AG08396 (cell line): ENCODE measurements at regions not wholly inside any gene's neighbourhood (a gene's known extent, or its start where the extent isn't known, plus 50 kb on each side); places are given as distances from the start of the nearest gene placed in this dataset.

Experiments used
- DNase-seq: peaks from one replicate; pipeline ENCODE4 v3.0.0; 2012; ENCODE audit warnings: low spot score, mixed read lengths

DNA sequence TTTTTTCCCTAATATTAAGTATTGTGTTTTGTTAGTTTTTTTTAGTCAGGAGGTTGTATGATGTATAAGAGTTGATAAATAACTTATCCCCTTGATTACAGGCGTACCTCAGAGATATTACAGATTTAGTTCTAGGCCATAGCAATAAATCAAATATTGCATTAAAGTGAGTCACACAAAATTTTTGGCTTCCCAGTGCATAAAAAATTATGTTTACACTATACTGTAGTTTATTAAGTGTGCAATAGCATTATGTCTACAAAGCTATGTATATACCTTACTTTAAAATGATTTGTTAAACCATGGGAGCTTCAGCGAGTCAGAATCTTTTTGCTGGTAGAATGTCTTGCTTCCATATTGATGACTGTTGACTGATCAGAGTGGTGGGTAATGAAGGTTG is 1180.6 kb upstream of the CDH18 start:
- no peak for DNase-seq

DNA sequence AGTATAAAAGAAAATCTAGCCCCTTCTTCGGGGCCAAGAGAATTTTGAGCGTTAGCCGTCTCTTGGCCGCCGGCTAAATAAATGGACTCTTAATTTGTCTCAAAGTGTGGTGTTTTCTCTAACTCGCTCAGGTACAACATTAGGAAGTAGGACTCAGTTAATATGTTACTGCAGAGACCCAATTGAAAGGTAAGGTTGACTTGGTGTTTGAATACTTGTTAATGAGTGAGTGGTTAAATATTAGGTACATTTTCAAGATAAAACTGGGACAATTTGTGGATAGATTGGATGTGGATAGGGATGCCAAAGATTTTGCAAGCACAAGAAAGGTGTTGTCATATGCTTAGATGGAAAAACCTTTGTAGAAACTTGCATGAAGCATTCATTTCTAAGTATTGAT is 1177.3 kb upstream of the CDH18 start:
- no peak for DNase-seq

DNA sequence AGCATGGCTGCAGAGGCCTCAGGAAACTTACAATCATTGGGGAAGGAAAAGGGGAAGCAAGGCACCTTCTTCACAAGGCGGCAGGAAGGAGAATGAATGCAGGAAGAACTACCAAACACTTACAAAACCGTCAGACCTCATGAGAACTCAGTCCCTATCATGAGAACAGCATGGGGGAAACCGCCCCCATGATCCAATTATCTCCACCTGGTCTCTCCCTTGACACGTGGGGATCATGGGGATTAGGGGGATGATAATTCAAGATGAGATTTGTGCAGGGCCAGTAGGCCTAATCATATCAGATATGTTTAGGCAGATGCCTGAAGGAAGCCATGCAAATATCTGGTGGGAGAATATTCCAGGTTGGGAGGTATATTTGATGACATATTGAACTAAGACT is 1176.4 kb upstream of the CDH18 start:
- DNase-seq: no peak

GRCh38 chr5:21159510-21160059 is 1171.6 kb upstream of the CDH18 start:
- no peak for DNase-seq

GRCh38 chr5:21154526-21154925 is 1166.5 kb upstream of the CDH18 start:
- no peak for DNase-seq

DNA sequence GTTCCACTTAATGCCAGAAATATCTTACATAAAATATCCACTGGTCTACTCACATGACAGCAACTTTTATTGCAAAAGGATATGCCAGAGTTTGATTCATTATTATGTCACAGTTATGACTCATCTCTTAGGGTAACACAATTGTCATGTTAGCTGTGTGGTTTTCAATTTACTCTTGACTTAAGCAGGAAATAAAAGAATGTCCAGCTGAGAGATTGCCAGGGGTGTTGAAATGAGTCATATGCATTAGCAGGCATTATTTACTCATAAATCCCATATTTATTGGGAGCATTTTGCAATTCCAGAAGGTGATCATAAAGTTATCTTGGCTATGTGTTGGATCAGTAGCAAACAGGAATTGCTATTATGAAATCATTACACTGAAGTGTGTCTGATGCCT is 1164.6 kb upstream of the CDH18 start:
- DNase-seq: peak; percentile 3

DNA sequence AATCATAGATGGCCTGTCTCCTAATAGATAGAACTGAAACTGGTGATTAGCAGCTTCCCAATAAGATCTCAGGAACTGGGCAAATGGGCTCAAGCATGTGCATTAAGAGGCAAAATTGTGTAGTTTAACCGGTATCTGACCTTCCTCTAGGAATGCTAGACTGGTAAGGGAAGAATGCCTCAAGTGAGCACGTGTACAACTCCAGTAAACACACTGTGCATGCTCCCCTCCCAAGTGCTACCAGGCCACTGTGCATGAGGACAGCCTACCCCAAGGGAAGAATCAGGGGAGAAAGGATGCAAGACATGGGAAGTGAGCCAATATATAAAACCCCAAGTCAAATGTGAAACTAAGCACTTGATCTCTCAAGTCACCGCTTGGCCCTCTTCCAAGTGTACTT is 1157.4 kb upstream of the CDH18 start:
- no peak for DNase-seq

GRCh38 chr5:21143686-21144085 is 1155.7 kb upstream of the CDH18 start:
- no peak for DNase-seq

GRCh38 chr5:21142791-21143190 is 1154.8 kb upstream of the CDH18 start:
- no peak for DNase-seq

- no peak for DNase-seq
Measured at GRCh38 chr5:21140987-21141386, 1153.0 kb upstream of the CDH18 start.

GRCh38 chr5:21126236-21126635 is 1138.2 kb upstream of the CDH18 start:
- no peak for DNase-seq

DNA sequence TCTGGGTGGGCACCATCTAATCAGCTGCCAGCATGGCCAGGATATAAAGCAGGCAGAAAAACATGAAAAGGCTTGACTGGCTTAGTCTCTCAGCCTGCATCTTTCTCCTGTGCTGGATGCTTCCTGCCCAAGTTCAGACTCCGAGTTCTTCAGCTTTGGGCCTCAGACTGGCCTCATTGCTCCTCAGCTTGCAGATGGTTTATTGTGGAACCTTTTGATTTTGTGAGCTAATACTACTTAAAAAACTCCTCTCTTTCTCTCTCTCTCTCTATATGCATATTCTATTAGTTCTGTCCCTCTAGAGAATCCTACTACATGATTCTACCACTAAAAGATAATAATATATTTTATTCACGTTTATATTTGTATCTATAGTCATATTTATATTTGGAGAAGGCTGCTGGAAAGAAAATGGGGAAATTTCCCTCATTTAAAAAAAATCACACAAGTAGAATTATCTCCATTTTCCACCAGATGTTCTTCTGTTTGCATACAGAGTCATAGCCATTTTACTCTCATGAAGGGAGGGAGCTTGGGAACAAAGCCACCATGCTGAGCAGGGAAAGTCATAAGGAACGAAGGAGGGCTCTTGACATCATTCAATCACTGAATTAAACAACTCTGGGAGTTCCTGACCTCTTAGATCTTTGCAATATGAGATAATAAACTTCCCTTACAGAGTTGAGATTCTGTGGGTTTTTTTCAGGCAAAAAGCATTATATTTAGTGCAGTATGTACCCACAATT is 1137.4 kb upstream of the CDH18 start:
- no peak for DNase-seq

- no peak for DNase-seq
Measured at GRCh38 chr5:21121213-21121612, 1133.2 kb upstream of the CDH18 start.

DNA sequence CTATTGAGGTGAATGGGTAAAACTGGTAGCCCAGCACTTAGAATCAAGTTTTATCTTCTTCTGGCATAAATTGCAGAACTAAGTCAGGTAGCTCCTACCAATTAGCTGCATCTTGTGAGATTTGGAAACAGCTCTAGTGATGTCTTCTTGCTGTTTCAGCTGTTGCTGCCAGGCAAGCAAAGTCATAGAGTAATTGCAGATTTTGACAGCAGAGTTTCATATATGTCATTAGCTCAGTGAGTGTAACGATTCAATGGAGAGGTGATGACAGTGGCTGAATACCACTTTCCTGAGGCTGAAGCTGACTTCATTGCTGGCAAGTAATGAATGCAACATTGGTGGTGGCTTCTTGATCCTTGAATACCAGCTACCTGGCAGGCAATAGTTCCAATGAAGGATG is 1109.7 kb upstream of the CDH18 start:
- no peak for DNase-seq

- no peak for DNase-seq
Measured at GRCh38 chr5:21094619-21095018, 1106.6 kb upstream of the CDH18 start.

GRCh38 chr5:21087766-21088165 is 1099.8 kb upstream of the CDH18 start:
- DNase-seq: no peak

DNA sequence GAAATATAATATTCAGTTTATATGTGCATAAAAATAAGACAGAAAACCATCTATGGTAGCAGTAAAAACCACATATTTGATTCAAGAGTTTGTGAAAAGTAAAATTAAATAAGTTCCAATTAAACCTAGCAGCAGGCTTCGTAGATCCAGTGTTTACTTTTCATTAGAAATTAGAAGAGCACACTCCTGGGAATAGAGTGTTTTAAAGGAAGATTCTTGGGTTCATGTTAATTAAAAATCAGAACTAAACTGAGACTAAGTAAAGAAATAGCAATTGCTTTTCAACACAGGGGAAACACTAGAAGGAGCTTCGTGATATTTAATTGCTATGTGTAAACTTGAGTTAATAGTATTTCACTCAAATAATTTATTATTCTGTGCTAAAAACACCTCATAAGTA is 1097.8 kb upstream of the CDH18 start:
- no peak for DNase-seq

DNA sequence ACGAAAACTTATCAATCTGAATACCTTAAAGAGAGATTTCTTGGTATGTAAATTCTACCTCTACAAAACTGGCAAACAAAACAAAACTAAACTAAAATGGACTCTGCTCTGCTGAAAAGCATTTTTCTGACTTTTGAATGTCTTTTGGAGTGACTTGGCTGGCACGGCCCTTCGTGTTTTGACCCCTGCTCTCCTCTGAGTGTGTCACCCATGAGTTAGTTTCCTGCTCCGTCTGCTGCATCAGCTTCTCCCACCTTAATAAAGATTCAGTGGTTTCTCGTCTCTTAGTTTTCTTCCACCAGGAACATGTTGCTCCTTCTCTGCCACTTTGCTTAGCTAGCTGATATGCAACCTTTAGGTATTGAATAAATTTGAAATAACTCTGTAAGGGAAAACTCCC is 1084.0 kb upstream of the CDH18 start:
- DNase-seq: no peak

GRCh38 chr5:21071421-21071820 is 1083.4 kb upstream of the CDH18 start:
- DNase-seq: no peak

- DNase-seq: no peak
Measured at GRCh38 chr5:21070858-21071257, 1082.9 kb upstream of the CDH18 start.

DNA sequence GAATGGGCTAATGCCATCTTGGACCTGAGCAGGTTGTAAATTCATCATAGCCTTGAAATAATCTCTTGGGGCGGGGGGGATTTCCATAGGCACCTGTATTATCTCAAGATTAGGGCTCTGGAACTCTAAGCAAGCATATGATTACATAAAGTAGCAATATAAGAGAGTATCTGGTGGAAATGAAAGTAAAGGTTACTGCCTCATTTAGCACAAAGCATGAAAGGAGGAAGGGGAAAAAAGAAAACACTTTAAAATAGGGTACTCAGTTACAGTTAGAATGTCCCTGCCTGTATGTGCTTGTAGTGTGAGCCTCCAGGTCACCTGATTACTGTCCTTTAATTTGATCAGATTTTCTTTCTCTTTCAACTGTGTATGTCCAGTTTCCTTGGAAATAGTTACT is 1079.7 kb upstream of the CDH18 start:
- DNase-seq: no peak

- no peak for DNase-seq
Measured at GRCh38 chr5:21063146-21063545, 1075.1 kb upstream of the CDH18 start.

- DNase-seq: no peak
Measured at GRCh38 chr5:21058289-21058688, 1070.3 kb upstream of the CDH18 start.

GRCh38 chr5:21051945-21052344 is 1063.9 kb upstream of the CDH18 start:
- DNase-seq: no peak
